ENCODE measurements at regions not wholly inside any gene's neighbourhood (a gene's known extent, or its start where the extent isn't known, plus 50 kb on each side); places are given as distances from the start of the nearest gene placed in this dataset.
"Not testable (repeated sequence)": the region's sequence is repeated elsewhere in the genome, so short reads cannot be mapped to it uniquely, and the experiment has no call there.

- not testable (repeated sequence) for TF ChIP-seq CTCF, POLR2A (IDR thresholded peaks at IDR 0.05)
Measured at GRCh38 chr1:70747123-70747522, 300.5 kb downstream of the PTGER3 start.

Measured in adrenal gland (tissue), 5 donors.